ENCODE measurements at regions not wholly inside any gene's neighbourhood (a gene's known extent, or its start where the extent isn't known, plus 50 kb on each side); places are given as distances from the start of the nearest gene placed in this dataset.

- Histone ChIP-seq H3K36me3 (no peaks in the 10 kb centered on the region), H3K27me3 (ENCODE audit: low read depth) (no peaks in the 10 kb centered on the region), H3K4me1 (no peaks in the 10 kb centered on the region), H3K9me3 (no peaks in the 10 kb centered on the region), H3K4me3 (no peak overlapping the region), H3K27ac (no peak overlapping the region)
- ATAC-seq: no peak
- DNase-seq: no peak
- intact Hi-C loops (cut with DNase I): no loop called here
- TF ChIP-seq, protein P1, sequence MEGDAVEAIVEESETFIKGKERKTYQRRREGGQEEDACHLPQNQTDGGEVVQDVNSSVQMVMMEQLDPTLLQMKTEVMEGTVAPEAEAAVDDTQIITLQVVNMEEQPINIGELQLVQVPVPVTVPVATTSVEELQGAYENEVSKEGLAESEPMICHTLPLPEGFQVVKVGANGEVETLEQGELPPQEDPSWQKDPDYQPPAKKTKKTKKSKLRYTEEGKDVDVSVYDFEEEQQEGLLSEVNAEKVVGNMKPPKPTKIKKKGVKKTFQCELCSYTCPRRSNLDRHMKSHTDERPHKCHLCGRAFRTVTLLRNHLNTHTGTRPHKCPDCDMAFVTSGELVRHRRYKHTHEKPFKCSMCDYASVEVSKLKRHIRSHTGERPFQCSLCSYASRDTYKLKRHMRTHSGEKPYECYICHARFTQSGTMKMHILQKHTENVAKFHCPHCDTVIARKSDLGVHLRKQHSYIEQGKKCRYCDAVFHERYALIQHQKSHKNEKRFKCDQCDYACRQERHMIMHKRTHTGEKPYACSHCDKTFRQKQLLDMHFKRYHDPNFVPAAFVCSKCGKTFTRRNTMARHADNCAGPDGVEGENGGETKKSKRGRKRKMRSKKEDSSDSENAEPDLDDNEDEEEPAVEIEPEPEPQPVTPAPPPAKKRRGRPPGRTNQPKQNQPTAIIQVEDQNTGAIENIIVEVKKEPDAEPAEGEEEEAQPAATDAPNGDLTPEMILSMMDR (IDR thresholded peaks at IDR 0.05): no peak
These were observed 137.4 kb upstream of the FBXO11 start for GRCh38 chr2:48043746-48044145.

DNA sequence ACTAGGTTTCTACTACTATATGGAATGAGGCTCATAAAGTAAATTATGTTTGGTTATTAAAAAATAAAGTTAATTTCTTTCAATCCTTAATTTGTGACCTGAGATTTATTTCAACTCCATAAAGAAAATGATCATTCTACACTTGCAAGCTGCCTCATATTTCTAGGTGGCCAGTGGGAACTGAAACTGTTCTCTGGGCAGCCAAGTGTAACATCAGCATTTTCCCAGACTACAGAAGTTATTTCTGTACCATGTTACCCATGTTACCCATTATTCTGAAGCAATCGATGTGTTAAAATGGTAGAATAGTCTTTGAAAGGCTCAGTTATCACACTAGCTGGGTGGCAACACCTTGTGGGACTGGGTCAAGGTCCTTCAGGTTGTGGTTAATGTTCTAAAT lies 139.3 kb upstream of the FBXO11 start:
- Histone ChIP-seq H3K9me3 (no peaks in the 10 kb centered on the region), H3K4me3 (no peak overlapping the region), H3K4me1 (no peaks in the 10 kb centered on the region), H3K27ac (no peak overlapping the region), H3K36me3 (no peaks in the 10 kb centered on the region), H3K27me3 (ENCODE audit: low read depth) (no peaks in the 10 kb centered on the region)
- intact Hi-C loops (cut with DNase I): no loop called here
- ATAC-seq (no peak), DNase-seq (no peak)
- TF ChIP-seq, protein P1 (IDR thresholded peaks at IDR 0.05): no peak

GRCh38 chr2:48048476-48049171 lies 142.3 kb upstream of the FBXO11 start:
- no peak for DNase-seq
- Histone ChIP-seq H3K36me3 (no peaks in the 10 kb centered on the region), H3K9me3 (no peaks in the 10 kb centered on the region), H3K27ac (no peak overlapping the region), H3K27me3 (ENCODE audit: low read depth) (no peaks in the 10 kb centered on the region), H3K4me1 (no peaks in the 10 kb centered on the region), H3K4me3 (no peak overlapping the region)
- intact Hi-C loops (cut with DNase I): no loop called here
- TF ChIP-seq, protein P1 (IDR thresholded peaks at IDR 0.05): no peak
- no peak for ATAC-seq

- no peaks in the 10 kb centered on the region for H3K9me3 ChIP-seq
- intact Hi-C loops (cut with DNase I): no loop called here
- TF ChIP-seq, protein P1 (IDR thresholded peaks at IDR 0.05): no peak
- no peaks in the 10 kb centered on the region for H3K4me1 ChIP-seq
- H3K27ac ChIP-seq: no peak overlapping the region
- no peaks in the 10 kb centered on the region for H3K36me3 ChIP-seq
- DNase-seq (no peak), ATAC-seq (no peak)
- H3K27me3 ChIP-seq (ENCODE audit: low read depth): no peaks in the 10 kb centered on the region
- no peak overlapping the region for H3K4me3 ChIP-seq
These were observed 143.1 kb upstream of the FBXO11 start for GRCh38 chr2:48049371-48049770.

DNA sequence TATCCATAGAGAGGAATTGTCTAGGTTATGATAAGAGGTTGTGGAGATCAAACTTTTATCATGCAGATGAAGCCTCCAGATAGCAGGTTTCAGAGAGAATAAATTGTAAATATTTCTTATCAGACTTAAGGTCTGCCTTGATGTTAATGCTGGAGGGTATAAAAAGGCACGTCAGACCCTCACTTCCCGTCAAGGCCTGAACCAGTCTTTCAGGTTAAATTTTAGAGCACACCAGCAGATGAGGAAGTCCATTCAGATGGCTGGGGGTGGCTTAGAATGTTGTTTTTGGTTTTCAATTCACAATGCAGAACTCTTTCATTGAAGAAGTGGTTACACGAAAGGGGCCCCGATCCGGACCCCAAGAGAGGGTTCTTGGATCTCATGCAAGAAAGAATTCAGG lies 144.4 kb upstream of the FBXO11 start:
- TF ChIP-seq, protein P1 (IDR thresholded peaks at IDR 0.05): no peak
- intact Hi-C loops (cut with DNase I): no loop called here

More for the DNA sequence above, 144.4 kb upstream of the FBXO11 start:
- Histone ChIP-seq H3K36me3 (no peaks in the 10 kb centered on the region), H3K27ac (no peak overlapping the region), H3K27me3 (ENCODE audit: low read depth) (no peaks in the 10 kb centered on the region), H3K4me3 (no peak overlapping the region), H3K9me3 (no peaks in the 10 kb centered on the region), H3K4me1 (no peaks in the 10 kb centered on the region)
- no peak for DNase-seq
- no peak for ATAC-seq
